ENCODE measurements at regions not wholly inside any gene's neighbourhood (a gene's known extent, or its start where the extent isn't known, plus 50 kb on each side); places are given as distances from the start of the nearest gene placed in this dataset.
"Not testable (repeated sequence)": the region's sequence is repeated elsewhere in the genome, so short reads cannot be mapped to it uniquely, and the experiment has no call there.

DNA sequence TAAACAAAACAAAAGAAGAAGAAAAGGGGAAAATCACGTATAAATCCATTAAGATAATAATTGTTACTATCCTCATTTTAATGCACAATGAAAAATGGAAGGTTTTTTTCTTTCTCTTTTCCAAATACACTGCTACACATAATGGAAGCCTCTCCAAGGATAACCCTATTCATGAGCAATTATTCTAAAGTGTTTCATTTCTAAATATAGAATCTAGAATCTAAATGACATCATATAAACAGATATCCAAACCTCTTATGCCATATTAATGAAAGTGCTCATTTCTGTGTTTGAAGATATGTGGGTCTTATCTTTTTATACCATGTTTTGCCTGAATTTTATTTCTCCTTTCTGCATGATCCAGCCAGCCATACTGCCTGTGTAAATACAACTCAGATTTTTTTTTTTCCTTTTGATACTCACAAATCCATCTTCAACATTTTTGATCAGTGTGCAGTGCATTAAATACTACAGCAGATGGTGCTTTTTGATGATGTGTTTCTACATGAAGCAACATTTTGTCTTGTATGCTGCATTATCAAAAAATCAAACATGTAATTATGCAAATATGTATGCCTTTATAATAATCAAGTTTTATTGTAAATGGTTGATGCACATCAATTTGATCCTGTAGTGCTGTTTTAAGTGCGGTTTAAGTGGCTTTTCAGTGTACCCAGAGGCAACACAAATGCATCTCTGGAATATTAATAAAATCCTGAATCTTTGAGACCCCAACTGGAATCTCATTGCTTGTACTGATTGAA, 625.6 kb upstream of the PTBP2 start:
- DNase-seq = no peak

GRCh38 chr1:96096613-96097321, 624.8 kb upstream of the PTBP2 start:
- DNase-seq = no peak

DNA sequence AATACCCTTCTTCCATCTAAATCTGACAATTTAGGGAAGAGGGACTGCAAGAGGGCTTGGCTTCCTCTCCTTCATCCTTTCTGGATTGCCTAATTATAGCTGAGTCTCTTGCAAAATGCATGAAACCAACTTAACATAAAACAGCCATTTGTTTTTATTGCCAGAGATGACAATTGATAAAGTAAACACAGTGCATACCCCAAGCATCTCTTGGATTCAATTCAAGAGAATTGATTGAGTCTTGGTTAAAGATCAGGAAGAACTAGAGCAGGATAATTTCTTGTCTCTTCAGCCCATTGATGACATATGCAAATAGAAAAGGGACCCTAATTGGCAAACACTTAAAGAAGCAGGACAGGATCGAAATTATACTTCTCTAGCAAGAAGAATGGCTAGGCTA, 617.1 kb upstream of the PTBP2 start:
- DNase-seq = no peak

DNA sequence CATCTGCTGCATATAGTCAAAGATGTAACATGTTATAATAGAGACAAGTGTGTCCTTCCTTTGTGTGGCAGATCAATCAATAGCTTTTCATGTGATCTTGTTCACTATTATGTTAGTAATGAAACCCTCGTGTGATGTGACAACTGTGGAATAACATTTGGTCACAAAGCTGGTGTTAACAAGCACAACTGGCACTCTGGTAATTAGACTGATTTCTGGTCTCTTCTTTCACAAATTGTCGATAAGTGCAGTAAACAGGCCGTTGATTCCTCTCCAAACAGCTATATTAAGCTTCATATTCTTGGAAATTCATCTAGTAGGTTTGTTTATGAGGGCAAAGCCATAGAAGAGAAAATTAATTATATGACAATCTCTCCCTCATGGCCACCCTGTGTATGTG, 616.7 kb upstream of the PTBP2 start:
- DNase-seq = no peak

DNA sequence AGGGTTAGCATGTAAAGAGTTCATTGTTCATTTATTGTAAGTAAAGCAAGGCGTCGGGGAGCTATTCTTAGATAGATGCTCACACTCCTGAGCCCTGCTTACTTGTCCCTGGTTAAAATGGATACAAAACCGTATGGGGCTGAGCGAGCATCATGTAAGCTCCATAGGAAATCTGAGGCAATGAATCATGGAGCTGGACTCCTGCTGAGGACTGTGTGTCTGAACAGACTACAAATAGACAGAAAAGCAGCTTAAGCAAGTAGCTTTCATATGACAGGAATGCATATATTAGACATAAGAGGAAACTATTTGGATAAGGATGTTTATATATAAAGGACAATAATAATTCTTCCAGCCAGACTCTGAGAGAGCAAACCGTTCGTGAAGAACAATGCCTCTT, 604.9 kb upstream of the PTBP2 start:
- DNase-seq = no peak

- no peak for DNase-seq
These were observed 591.2 kb upstream of the PTBP2 start for GRCh38 chr1:96130432-96130831.

DNA sequence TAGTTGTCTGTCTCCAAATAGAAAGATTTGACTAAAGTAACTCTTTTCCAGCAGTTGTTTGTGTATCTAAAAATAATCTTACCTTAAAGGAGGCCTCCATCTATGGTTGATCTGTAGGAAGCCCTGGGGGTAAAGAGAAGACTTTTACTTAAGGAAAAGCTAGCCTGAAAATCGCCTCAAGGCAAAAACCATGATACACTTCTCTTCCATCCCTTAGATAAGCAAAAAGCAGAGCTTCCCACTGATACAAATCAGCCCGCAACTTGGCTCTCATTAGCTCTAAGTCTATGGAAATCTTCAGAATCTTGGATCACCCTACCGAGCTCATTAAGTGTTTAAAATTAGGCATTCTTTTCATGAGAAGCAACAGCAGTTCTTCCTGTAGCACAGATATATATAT, 576.9 kb upstream of the PTBP2 start:
- no peak for DNase-seq

DNA sequence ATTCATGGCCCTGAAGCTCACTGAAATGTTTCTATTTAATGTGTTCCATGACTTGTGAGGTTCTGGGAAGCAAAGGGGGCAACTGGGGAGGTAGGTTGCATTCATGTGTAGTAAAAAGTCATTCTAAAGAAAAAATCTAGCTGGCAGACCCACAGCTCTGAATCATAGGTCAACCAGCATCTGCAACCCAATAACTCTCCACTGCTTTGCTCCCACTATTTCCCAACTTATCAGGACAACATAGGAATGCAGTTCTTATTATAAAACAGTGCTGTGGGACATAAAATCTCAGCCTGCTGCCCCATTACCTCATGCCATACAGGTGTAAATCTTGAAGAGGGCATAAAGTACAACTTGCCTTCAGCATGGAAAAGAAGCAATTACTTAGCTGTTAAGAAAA, 576.1 kb upstream of the PTBP2 start:
- DNase-seq = no peak

- not testable (repeated sequence) for DNase-seq
These were observed 568.6 kb upstream of the PTBP2 start for GRCh38 chr1:96152957-96153356.

DNA sequence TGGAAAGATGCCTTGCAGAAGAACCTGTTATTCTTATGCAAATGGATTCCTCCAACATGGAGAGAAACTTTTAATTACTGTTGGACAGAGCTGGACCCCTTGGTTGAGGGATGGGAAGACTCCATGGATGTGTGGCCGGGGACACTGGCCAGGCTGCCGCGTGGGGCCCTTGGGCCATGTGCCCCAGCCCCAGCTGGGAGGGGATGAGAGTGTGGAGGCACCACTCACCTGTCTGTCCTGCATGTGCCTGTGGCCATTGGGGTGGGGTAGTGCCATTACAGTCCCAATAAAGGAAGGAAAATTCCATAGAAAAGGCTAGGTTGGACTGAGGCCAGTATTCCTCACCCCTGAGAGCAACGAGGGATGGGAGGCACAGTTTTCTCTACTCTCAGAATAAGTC, 564.5 kb upstream of the PTBP2 start:
- no peak for DNase-seq

- no peak for DNase-seq
These were observed 562.2 kb upstream of the PTBP2 start for GRCh38 chr1:96159379-96159778.

GRCh38 chr1:96164053-96164452, 557.5 kb upstream of the PTBP2 start:
- DNase-seq = no peak

DNA sequence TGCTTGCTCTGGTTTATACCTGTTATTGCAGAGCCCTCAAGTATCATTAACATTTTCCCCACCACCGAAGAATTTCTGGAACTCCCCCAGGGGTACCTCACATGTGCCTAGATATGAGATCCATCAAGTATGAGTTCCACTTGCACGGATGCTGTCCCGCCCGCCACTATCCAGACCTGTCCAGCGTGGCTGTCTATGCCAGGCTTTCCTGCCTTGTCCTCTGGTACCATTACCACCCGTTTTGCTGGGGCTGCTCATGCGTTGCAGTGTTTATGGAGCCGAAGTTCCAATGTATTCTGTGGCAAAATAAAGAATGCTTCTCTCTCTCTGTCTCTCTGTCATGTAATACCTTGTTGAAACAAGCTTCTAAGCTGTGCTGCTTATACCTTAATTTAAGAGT, 543.5 kb upstream of the PTBP2 start:
- no peak for DNase-seq

- no peak for DNase-seq
These were observed 538.1 kb upstream of the PTBP2 start for GRCh38 chr1:96183485-96183884.

DNA sequence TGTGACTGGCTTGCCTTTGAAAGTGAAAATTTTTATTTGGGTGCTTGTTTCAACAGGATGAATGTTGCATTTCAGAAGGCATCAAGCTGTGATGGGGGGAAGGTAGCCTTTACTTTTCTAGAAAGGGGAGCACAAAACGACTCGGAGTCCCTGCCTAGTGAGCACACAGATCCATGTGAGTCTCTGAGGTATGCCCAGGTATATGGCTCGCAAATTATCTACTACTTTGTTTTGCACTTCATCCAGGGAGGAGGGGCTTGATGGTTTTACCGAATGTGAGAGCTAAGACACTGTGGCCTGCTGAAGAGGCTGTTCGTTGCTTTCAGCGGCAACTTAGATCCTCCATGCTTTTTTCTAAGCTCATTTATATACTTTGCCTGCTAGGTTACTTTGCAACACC, 537.7 kb upstream of the PTBP2 start:
- DNase-seq = no peak

GRCh38 chr1:96185181-96185580, 536.4 kb upstream of the PTBP2 start:
- DNase-seq = no peak

DNA sequence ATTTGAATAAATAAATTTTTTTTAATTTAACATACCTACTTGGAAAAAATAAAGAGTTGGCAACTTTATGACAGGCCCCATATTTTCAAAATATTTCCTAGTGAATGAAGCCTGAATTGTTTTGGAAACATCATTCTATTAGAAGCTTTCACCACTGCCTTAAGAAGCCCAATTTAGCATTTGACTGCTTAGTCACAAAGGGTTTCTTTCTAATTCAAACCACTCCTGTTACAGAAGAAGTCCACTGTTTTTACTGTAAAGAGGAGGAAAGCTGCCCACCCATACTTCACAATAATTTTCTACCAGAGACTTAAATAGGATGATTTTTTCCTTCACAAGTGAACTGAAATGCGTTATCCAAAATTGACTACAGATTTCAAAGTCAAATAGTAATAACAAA, 534.6 kb upstream of the PTBP2 start:
- no peak for DNase-seq

DNA sequence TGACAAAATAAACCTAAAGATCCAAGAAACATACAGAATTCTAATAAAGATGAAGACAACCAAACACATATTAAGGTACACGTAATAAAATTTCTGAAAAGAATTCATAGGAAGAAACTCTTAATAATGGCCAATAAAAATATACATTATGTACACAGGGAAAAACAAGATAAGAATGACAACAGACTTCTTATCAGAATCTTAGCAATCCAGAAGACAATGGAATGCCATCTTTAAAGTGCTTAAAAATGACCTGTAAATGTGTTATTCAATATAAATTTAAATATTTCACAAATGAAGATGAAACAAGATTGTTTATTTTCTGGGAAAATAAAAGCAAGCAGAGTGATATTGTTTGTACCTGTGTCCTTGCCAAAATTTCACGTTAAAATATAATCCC, 530.4 kb upstream of the PTBP2 start:
- no peak for DNase-seq

- no peak for DNase-seq
These were observed 515.1 kb upstream of the PTBP2 start for GRCh38 chr1:96206451-96206850.

- no peak for DNase-seq
These were observed 513.6 kb upstream of the PTBP2 start for GRCh38 chr1:96207936-96208335.

- no peak for DNase-seq
These were observed 513.2 kb upstream of the PTBP2 start for GRCh38 chr1:96208428-96208827.

DNA sequence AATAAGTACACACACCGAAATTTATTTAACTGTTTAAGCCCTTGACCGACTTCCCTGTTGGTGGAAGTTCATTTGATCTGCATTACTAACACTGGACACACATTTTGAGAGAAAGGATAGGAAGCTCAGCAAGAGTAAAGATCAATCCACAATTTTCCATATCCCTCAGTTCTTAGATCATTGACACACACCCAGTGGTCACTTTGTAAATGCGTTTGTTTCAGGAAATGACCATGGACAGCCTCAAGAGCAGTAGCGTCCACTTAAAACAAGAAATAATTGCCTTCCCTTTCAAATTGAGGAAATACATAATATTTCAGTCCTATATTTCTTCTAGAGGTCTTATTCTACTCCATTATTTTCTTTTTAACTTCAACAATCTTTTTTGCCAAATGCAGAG, 511.5 kb upstream of the PTBP2 start:
- no peak for DNase-seq

DNA sequence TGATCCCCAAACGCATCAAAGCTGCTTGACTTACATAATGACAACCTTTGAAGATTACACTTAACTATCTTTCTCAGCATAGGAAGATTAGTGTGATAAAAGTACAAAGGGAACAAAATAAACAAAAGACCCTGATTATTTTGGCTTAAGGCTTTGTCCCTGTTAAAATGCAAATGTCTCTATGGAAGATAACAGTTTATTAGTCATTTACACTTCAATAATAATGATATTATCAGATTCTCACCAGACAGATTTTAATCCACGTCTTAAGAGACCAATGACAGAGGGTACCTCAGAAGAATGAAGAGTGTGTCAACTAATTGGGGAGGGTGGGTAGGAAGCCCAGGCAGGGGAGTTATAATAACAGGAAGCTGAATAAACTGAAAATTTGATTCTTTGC, 510.4 kb upstream of the PTBP2 start:
- no peak for DNase-seq

- DNase-seq = no peak
These were observed 506.6 kb upstream of the PTBP2 start for GRCh38 chr1:96214982-96215381.

- no peak for DNase-seq
These were observed 500.9 kb upstream of the PTBP2 start for GRCh38 chr1:96220651-96221050.

Data from CD4-positive, alpha-beta T cell treated with Interleukin-10 for 1 hour (primary cell).